ENCODE measurements at regions not wholly inside any gene's neighbourhood (a gene's known extent, or its start where the extent isn't known, plus 50 kb on each side); places are given as distances from the start of the nearest gene placed in this dataset.

DNA sequence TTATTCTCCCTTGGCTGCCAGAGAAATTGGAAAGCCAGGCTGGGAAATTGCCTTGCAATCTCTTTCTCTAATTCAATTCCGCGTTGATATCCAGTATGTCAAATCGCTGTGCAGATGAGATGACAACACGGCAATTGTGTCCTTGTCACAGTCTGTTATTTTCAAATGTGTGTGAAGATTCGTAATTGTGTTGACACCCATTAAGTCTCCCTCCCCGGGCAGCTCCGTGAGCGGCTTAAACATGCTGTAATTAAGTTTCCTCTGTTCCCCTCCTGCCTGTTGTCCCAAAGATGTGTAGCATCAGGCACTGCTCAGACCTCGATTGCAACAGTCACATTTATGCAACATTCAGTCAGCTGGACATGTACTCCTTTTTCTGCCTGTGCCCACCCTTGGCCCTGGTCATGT is 209.5 kb downstream of the LPIN1 start:
- no peak for DNase-seq

DNA sequence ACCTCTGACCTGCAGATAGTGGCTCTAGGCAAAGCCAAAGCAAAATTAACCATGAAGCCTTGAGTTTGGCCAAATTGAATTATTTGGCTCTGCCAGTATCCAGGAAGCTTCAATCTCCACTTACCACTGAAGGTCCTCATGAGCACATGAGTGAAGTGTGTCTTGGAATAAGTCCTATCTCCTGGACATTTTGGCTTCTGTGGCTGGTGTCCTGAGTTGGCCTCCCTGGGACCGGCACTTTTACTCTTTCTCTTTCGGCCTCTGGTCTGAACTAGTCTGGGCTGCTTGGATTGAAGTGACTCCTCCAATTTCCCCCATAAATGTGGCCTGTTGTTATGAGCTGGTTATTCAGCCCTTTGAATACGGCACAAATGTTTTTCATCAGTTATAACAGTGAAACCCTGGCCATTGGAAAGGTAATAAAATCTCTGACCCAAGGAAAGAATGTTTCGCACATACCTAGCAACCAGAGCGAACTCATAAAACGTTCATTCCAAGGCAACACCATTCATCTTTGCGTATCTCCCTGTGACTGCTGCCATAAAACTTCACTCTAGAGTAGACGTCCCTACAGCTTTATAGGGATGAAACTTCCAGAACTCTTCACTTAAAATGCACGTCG is 216.4 kb downstream of the LPIN1 start:
- no peak for DNase-seq

DNA sequence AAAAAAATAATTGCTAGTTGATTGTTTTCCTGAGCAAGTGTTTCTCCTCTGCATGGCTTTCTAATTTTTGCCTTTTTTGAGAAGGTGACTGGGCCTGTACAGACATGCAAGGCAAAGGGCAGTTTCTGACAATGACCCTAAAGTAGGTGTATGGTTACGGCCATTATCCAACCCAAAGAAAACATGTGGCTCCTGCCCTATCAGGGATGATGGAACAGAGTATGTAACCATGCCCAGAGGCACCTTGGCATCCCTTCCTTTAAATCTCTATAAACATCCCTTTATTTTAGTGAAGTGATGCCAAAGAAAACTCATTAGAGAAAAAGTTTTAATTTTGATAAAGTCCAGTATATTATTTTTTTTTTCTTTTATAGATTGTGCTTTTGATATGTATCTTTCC is 217.5 kb downstream of the LPIN1 start:
- DNase-seq, result no peak

DNA sequence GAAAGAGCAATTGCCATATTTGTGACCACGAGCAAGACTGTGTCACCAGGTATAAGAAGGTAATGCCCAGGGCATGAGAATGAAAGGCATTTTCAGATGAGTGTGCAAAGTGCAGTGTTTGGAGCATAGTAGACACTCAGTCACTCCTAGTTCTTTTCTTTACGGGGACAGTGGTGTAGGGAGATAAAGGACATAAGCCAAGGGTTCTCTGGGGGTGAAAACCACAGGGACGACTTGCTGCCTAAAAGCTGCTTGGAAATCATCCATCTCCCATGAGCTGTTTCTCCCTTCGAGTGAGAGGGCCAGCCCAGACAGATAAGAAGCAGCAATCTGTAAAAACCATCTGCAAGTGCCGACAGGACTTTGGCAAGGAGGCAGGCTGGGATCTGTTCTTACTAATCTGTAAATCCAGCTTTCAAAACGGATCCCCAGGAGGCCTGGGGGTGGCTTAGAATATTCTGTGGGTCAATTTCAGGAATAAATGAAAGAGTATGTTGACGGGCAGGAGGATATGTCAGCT is 221.6 kb downstream of the LPIN1 start:
- no peak for DNase-seq

GRCh38 chr2:11968521-11968920 is 222.1 kb downstream of the LPIN1 start:
- no peak for DNase-seq

- no peak for DNase-seq
Observed at GRCh38 chr2:11969774-11970173, 223.3 kb downstream of the LPIN1 start.

GRCh38 chr2:11974573-11974972 is 228.1 kb downstream of the LPIN1 start:
- DNase-seq, result no peak

DNA sequence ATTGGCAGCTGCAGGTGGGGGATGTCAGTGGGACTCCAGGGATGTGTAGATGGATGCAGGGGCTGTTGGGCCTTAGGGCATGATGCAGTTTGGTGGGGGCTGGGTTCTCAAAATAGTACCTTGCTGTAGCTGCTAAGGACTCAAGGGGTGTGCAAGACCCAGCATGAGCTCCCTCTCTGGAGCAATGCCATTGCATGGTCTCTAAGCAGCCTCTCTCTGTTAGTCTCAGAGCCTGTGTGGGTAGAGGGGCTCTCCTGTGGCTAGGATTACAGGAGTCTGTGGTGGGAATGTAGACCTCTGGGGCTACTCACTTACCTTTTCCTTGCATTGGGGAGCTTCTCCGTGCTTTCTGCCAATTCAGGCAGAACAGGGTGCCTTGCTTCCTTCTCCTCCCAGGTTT is 228.9 kb downstream of the LPIN1 start:
- no peak for DNase-seq

- no peak for DNase-seq
Observed at GRCh38 chr2:11976073-11976472, 229.6 kb downstream of the LPIN1 start.

- no peak for DNase-seq
Observed at GRCh38 chr2:11977766-11978524, 231.5 kb downstream of the LPIN1 start.

- DNase-seq, result no peak
Observed at GRCh38 chr2:11980809-11981208, 234.4 kb downstream of the LPIN1 start.

- DNase-seq, result no peak
Observed at GRCh38 chr2:11983401-11983800, 237.0 kb downstream of the LPIN1 start.

GRCh38 chr2:11983870-11984269 is 237.4 kb downstream of the LPIN1 start:
- DNase-seq, result no peak

GRCh38 chr2:11984316-11985158 is 238.1 kb downstream of the LPIN1 start:
- DNase-seq, result no peak

GRCh38 chr2:11985817-11986566 is 239.6 kb downstream of the LPIN1 start:
- no peak for DNase-seq

DNA sequence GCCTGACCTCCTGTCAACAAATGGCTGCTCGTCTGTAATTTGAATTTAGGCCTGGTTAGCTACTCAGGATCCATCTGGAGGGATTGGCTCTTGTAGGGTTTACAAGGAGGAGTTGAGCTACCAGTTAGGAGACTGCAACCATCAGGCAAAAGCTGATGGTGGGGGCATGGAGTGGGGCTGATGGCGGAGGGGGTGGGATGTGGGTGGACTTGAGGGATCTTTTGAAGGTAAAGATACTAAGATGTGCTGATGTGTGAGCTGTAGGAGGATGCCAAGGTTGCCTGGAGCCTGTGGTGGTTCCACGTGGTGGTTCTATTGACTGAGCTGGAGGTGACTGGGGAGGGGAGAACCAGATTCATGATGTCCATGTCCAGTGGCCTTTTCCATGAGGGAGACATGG is 240.7 kb downstream of the LPIN1 start:
- no peak for DNase-seq

DNA sequence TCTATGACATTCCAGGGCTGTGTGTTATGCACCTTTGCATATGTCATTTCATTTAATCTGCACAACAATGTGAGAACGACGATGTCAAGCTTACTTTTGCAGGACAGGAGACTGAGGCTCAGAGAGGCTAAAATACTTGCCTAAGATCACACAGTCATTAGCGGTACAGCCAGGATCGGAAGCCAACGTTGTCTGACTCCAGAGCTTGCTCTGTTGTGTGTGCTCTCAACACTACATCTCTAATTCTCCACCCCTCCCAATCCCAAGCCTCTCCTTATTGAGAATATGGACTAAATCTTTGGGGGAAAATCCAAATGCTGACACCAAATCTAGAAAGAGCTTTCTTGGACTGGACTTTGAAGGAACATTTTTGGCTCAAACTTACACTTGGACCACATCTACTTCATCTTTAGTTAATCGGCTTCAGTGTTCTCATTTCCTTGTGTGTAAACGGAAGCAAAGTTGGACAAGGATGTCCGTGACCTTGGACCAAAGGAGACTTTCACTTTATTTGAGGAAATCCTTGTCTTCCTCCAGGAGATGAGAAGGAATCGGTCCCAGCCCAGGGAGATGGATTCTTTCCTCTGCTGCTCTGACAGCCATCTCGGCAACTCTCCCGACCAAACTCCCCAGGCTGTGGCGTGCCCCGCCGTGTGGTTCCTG is 242.4 kb downstream of the LPIN1 start:
- DNase-seq, result no peak

DNA sequence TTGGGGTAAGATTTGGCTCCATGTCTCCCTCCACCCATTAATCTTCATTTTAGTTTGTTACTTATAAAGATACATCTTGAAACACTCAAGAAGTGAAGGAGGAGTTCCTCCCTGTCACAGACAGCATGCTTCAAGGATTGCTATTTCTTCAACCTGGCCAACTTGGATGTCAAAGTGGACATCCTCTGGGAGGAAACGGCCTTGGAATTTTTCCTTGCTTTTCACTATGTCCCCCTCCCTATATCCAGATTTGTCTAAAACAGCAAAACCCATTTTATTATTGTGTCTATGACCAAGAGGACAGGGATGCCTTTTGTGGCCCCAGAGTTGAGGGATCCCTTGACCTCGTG is 242.9 kb downstream of the LPIN1 start:
- no peak for DNase-seq

GRCh38 chr2:11990576-11990975 is 244.1 kb downstream of the LPIN1 start:
- DNase-seq, result no peak

DNA sequence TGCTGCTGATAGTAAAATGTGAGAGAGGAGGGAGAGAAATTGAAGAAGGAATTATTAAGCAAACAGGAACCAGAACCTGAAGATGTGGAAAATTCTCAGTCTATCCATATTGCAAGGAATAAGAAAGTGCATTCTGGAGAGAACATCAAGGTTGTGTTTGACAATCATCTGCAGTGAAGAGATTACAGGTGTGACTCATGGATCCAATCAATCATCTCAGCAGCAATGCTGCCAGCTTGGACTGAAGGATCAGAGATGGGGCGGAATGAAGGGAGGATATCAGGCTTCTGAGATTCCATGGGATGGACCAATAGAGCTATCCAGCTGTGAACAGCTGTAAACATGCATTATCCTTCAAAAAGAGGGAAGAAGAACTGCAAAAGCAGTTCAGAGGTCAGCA is 247.3 kb downstream of the LPIN1 start:
- no peak for DNase-seq

DNA sequence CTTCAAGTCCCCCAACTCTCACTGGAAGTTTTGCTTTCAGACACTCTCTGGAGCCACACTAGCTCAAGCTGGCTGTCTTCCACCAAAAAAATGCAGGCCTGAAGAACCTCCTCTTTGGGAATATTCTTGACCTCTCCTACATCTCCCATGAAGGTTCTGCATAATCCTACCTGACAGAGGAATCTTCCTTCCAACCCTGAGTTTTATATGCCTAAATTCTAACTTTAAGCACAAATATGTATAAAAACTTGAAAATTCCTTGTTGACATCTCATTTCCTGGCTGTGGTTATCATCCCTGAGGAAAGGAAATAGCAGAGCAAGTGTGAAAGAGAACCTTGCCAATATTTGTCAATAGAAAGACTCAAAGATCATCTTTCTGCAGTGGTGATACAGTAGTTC is 249.0 kb downstream of the LPIN1 start:
- no peak for DNase-seq

GRCh38 chr2:11996618-11997017 is 250.2 kb downstream of the LPIN1 start:
- no peak for DNase-seq
